ENCODE measurements at regions not wholly inside any gene's neighbourhood (a gene's known extent, or its start where the extent isn't known, plus 50 kb on each side); places are given as distances from the start of the nearest gene placed in this dataset.

DNA sequence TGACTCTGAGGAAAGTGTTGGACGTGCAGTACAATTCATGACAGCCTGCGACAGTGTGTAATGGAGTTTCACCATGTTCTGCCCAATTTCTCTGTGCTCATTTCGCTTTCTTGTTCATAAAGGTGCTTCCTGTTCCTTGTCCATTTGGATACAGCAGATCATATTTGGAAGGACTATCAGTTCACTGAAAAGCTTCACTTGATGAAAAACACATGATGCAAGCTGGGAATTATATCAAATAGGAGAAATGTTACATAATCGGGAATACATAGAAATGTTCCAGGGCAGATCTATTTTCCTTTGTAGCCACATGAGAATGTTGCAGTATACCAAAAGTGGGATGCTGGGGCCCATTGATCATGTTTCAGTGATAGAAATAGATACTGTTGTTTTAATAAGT lies 266.3 kb upstream of the SLC14A2 start:
- TF ChIP-seq, protein P1, sequence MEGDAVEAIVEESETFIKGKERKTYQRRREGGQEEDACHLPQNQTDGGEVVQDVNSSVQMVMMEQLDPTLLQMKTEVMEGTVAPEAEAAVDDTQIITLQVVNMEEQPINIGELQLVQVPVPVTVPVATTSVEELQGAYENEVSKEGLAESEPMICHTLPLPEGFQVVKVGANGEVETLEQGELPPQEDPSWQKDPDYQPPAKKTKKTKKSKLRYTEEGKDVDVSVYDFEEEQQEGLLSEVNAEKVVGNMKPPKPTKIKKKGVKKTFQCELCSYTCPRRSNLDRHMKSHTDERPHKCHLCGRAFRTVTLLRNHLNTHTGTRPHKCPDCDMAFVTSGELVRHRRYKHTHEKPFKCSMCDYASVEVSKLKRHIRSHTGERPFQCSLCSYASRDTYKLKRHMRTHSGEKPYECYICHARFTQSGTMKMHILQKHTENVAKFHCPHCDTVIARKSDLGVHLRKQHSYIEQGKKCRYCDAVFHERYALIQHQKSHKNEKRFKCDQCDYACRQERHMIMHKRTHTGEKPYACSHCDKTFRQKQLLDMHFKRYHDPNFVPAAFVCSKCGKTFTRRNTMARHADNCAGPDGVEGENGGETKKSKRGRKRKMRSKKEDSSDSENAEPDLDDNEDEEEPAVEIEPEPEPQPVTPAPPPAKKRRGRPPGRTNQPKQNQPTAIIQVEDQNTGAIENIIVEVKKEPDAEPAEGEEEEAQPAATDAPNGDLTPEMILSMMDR (conservative IDR thresholded peaks at IDR 0.05; ENCODE audit: low read depth, low read length) = no peak
- TF ChIP-seq EZH2 (IDR thresholded peaks at IDR 0.05; ENCODE audit: low read length, unreplicated experiment) = no peak

All from PC-3 (cell line).